ENCODE measurements at regions not wholly inside any gene's neighbourhood (a gene's known extent, or its start where the extent isn't known, plus 50 kb on each side); places are given as distances from the start of the nearest gene placed in this dataset.
"Not testable (repeated sequence)": the region's sequence is repeated elsewhere in the genome, so short reads cannot be mapped to it uniquely, and the experiment has no call there.

GRCh38 chr5:159645179-159645846, 271.0 kb upstream of the ADRA1B start:
- DNase-seq (ENCODE audit: low spot score) = no peak

GRCh38 chr5:159650803-159651202, 265.5 kb upstream of the ADRA1B start:
- no peak for DNase-seq (ENCODE audit: low spot score)

GRCh38 chr5:159655757-159656409, 260.4 kb upstream of the ADRA1B start:
- no peak for DNase-seq (ENCODE audit: low spot score)

GRCh38 chr5:159657298-159657697, 259.0 kb upstream of the ADRA1B start:
- no peak for DNase-seq (ENCODE audit: low spot score)

GRCh38 chr5:159657771-159658170, 258.5 kb upstream of the ADRA1B start:
- no peak for DNase-seq (ENCODE audit: low spot score)

GRCh38 chr5:159658266-159658925, 257.9 kb upstream of the ADRA1B start:
- DNase-seq (ENCODE audit: low spot score) = no peak

- DNase-seq (ENCODE audit: low spot score) = no peak
Observed at GRCh38 chr5:159660401-159660800, 255.9 kb upstream of the ADRA1B start.

GRCh38 chr5:159663986-159664385, 252.3 kb upstream of the ADRA1B start:
- DNase-seq (ENCODE audit: low spot score) = no peak

GRCh38 chr5:159667286-159667685, 249.0 kb upstream of the ADRA1B start:
- no peak for DNase-seq (ENCODE audit: low spot score)

- DNase-seq (ENCODE audit: low spot score) = no peak
Observed at GRCh38 chr5:159668556-159668955, 247.7 kb upstream of the ADRA1B start.

GRCh38 chr5:159669559-159669958, 246.7 kb upstream of the ADRA1B start:
- DNase-seq (ENCODE audit: low spot score) = no peak

GRCh38 chr5:159671886-159672285, 244.4 kb upstream of the ADRA1B start:
- DNase-seq (ENCODE audit: low spot score) = no peak

- DNase-seq (ENCODE audit: low spot score) = no peak
Observed at GRCh38 chr5:159673538-159673937, 242.7 kb upstream of the ADRA1B start.

- DNase-seq (ENCODE audit: low spot score) = no peak
Observed at GRCh38 chr5:159678657-159679392, 237.5 kb upstream of the ADRA1B start.

GRCh38 chr5:159680095-159680494, 236.2 kb upstream of the ADRA1B start:
- DNase-seq (ENCODE audit: low spot score) = no peak

GRCh38 chr5:159681661-159682060, 234.6 kb upstream of the ADRA1B start:
- no peak for DNase-seq (ENCODE audit: low spot score)

GRCh38 chr5:159682623-159683022, 233.7 kb upstream of the ADRA1B start:
- no peak for DNase-seq (ENCODE audit: low spot score)

GRCh38 chr5:159687892-159688291, 228.4 kb upstream of the ADRA1B start:
- not testable (repeated sequence) for DNase-seq (ENCODE audit: low spot score)

- no peak for DNase-seq (ENCODE audit: low spot score)
Observed at GRCh38 chr5:159695741-159696294, 220.5 kb upstream of the ADRA1B start.

- no peak for DNase-seq (ENCODE audit: low spot score)
Observed at GRCh38 chr5:159697530-159697929, 218.8 kb upstream of the ADRA1B start.

GRCh38 chr5:159698322-159698721, 218.0 kb upstream of the ADRA1B start:
- DNase-seq (ENCODE audit: low spot score) = no peak

- DNase-seq (ENCODE audit: low spot score) = no peak
Observed at GRCh38 chr5:159700016-159700415, 216.3 kb upstream of the ADRA1B start.

Measured in pons (tissue), 1 donor.